Peyer's patch (tissue), 4 donors: ENCODE measurements at regions not wholly inside any gene's neighbourhood (a gene's known extent, or its start where the extent isn't known, plus 50 kb on each side); places are given as distances from the start of the nearest gene placed in this dataset.

Source experiments
- DNase-seq, 3 donors: peaks; one replicate each; pipeline ENCODE4 v3.0.0-alpha.2; 2017 to 2019
- H3K27ac ChIP-seq, 4 donors: fragments of 200-600 bp; sonication (generic); one replicate each; pipeline ENCODE4 v1.5.1; 2016 to 2019
- H3K27me3 ChIP-seq, 2 donors: fragments of 200-600 bp; sonication (generic); one replicate each; pipeline ENCODE4 v1.5.1; 2019
- H3K36me3 ChIP-seq, 3 donors: fragments of 200-600 bp; sonication (generic); one replicate each; pipeline ENCODE4 v1.5.1; 2016 to 2019
- H3K4me1 ChIP-seq, 4 donors: fragments of 200-600 bp; sonication (generic); one replicate each; pipeline ENCODE4 v1.5.1; 2016 to 2019
- H3K4me3 ChIP-seq, 4 donors: fragments of 200-600 bp; sonication (generic); 1 replicate in 3 of 4; 2 replicates in 1 of 4; pipeline ENCODE4 v1.5.1; 2016 to 2019; ENCODE audit warnings: mild to moderate bottlenecking in 1 of 4
- H3K9me3 ChIP-seq, 4 donors: fragments of 200-600 bp; sonication (generic); one replicate each; pipeline ENCODE4 v1.5.1; 2016 to 2019; ENCODE audit warnings: mild to moderate bottlenecking in 1 of 4
- POLR2A ChIP-seq, 2 donors: fragments of 450-650 bp; IDR thresholded peaks; one replicate each; pipeline ENCODE4 v1.5.1; 2017; ENCODE audit warnings: antibody characterized with exemption in 2 of 2, mild to moderate bottlenecking in 2 of 2, moderate library complexity in 2 of 2
- TF ChIP-seq, protein P1 (sequence below), 6 experiments: fragments of 450-650 bp in 4 of 6; fragments of 200-600 bp in 2 of 6; sonication (generic) in 1 of 6; IDR thresholded peaks; one replicate each; pipeline ENCODE4 v1.5.1; 2017 to 2019; ENCODE audit warnings: antibody characterized with exemption in 6 of 6, mild to moderate bottlenecking in 3 of 6, moderate library complexity in 1 of 6

DNA sequence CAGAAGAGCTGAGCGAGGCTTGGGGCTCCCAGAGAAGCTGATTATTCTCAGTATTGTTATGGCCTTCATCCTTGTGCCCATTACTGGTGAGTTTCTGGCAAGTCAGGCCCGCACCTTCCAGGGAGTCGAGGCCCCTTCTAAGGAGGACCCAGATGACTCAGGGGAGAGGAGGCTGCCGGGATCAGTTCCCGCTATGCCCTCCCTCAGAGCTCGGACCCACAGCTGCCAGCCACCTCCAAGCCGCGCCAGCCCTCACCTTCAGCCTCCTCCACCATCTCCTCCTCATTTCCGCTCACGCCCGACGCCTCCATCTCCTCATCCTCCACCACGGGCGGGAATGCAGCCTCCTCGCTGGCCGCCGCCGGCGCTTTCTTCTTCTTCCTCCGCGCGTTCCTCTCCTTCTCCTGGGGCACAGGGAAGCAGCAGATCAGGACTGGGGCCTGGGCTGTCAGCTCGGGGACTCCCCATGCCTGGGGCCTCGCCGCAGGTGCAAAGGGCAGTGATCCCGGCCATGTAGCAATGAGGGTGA lies 83.2 kb downstream of the RFLNA start:
- Histone ChIP-seq H3K27me3 (no peaks in the 10 kb centered on the region), H3K4me1 (peaks cover 0 to 41% (median 6%) of the 10 kb centered on the region in 4 donors), H3K27ac (no peak overlapping the region), H3K36me3 (peaks cover 0 to 70% (median 0%) of the 10 kb centered on the region in 3 donors), H3K9me3 (no peaks in the 10 kb centered on the region), H3K4me3 (no peak overlapping the region)
- no peak for TF ChIP-seq POLR2A (IDR thresholded peaks at IDR 0.05)
- TF ChIP-seq, protein P1, sequence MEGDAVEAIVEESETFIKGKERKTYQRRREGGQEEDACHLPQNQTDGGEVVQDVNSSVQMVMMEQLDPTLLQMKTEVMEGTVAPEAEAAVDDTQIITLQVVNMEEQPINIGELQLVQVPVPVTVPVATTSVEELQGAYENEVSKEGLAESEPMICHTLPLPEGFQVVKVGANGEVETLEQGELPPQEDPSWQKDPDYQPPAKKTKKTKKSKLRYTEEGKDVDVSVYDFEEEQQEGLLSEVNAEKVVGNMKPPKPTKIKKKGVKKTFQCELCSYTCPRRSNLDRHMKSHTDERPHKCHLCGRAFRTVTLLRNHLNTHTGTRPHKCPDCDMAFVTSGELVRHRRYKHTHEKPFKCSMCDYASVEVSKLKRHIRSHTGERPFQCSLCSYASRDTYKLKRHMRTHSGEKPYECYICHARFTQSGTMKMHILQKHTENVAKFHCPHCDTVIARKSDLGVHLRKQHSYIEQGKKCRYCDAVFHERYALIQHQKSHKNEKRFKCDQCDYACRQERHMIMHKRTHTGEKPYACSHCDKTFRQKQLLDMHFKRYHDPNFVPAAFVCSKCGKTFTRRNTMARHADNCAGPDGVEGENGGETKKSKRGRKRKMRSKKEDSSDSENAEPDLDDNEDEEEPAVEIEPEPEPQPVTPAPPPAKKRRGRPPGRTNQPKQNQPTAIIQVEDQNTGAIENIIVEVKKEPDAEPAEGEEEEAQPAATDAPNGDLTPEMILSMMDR (IDR thresholded peaks at IDR 0.05), result no peak
- no peak for DNase-seq

DNA sequence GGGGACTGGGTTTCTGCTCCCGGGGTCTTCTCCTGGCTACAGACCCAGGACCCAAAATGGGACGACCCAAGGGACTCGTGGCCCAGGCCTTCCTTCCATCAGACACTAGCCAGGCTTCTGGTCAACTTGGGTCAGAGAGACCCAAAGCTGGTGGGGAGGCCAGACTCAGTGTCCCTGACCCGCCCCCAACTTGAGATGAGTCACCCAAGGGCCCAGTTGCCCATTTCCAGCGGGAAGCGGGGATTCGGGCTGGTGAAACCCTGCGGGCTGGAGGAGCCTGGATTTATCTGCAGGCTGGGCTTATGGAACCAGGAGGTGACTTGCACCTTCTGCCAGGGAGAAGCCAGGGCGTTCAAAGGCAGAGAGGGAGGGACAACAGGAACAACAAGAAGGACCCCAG lies 81.5 kb downstream of the RFLNA start:
- Histone ChIP-seq H3K27ac (no peak overlapping the region), H3K27me3 (no peaks in the 10 kb centered on the region), H3K4me1 (peaks cover 0 to 28% (median 4%) of the 10 kb centered on the region in 4 donors), H3K9me3 (no peaks in the 10 kb centered on the region), H3K4me3 (no peak overlapping the region), H3K36me3 (peaks cover 0 to 80% (median 0%) of the 10 kb centered on the region in 3 donors)
- no peak for DNase-seq
- TF ChIP-seq, protein P1 (IDR thresholded peaks at IDR 0.05), result no peak
- TF ChIP-seq POLR2A (IDR thresholded peaks at IDR 0.05), result no peak

DNA sequence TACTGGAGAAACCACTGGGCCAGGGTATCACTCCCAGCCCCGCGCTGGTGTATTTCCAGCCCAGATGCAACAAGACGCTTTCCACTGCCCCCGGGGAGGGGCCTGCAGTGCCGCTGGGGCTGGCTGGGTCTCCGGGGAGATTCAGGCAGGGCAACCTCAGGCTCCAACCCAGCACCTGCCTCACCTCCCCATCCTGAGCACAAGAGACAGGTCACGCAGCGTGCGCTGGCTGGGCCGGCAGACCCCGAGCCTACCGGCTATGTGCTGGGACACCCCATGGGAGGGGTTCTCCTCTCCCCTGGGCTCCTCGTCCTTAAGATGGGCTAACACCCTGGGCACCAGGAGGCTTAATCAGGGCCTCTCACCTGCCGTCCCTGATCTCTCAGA lies 80.9 kb downstream of the RFLNA start:
- Histone ChIP-seq H3K27ac (no peak overlapping the region), H3K9me3 (no peaks in the 10 kb centered on the region), H3K4me1 (peaks cover 0 to 28% (median 4%) of the 10 kb centered on the region in 4 donors), H3K4me3 (no peak overlapping the region), H3K36me3 (peaks cover 0 to 87% (median 0%) of the 10 kb centered on the region in 3 donors), H3K27me3 (no peaks in the 10 kb centered on the region)
- no peak for DNase-seq
- TF ChIP-seq, protein P1 (IDR thresholded peaks at IDR 0.05), result no peak
- no peak for TF ChIP-seq POLR2A (IDR thresholded peaks at IDR 0.05)

DNA sequence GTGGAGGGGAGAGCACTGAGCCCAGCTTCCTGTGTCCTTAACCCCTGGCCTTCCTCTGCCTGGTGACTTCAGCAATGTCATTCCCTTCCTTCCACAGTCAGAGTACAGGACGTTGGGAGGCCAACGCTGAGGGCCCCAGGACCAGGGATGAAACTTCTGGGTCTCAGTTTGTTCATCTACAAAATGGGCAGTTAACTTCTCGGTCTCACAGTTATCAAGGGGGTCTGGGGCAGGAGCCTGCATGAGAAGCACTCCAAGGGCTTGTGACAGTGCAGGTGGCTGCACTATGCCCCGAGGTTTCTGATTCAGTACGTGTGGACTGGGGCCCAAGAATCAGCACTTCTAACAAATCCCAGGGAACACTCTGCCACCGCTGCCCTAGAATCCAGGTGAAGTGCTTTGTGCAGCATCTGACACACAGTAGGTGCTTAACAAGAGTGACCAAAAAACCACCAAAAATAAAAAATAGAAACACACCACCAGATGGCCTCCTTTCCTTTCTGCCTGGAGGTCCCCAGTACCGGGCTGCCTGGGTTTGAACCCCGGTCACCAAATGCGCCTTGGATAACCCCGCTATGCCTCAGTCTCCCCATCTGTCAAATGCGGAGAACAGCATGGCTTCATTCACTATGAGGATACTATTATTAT lies 80.4 kb downstream of the RFLNA start:
- Histone ChIP-seq H3K4me1 (peaks cover 2 to 28% (median 3%) of the 10 kb centered on the region in 4 donors), H3K9me3 (no peaks in the 10 kb centered on the region), H3K27me3 (no peaks in the 10 kb centered on the region), H3K36me3 (peaks cover 0 to 92% (median 0%) of the 10 kb centered on the region in 3 donors), H3K4me3 (no peak overlapping the region), H3K27ac (no peak overlapping the region)
- DNase-seq, result no peak
- no peak for TF ChIP-seq POLR2A (IDR thresholded peaks at IDR 0.05)
- TF ChIP-seq, protein P1 (IDR thresholded peaks at IDR 0.05), result no peak

DNA sequence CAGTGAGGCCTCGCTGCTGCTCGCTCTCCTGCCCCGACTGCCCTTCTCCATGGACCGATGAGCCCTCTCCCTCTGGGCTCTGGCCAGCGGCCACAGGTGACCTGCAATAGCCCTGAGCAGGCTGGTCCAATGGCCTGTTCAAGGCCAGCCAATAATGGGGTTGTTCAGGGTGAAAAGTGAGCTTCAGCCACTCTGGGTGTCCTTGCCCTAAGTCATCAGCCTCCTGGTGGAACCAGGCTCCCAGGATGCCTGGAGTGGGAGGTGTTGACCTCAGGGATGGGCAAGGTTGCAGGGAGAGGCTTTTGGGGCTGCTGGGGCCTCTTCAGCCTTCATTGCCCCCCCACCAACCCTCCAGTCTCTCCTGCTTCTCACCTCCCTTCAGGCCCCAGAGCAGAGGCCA lies 79.7 kb downstream of the RFLNA start:
- Histone ChIP-seq H3K9me3 (no peaks in the 10 kb centered on the region), H3K27ac (no peak overlapping the region), H3K4me1 (peaks cover 0 to 28% (median 6%) of the 10 kb centered on the region in 4 donors), H3K27me3 (no peaks in the 10 kb centered on the region), H3K4me3 (no peak overlapping the region), H3K36me3 (peaks cover 0 to 90% (median 0%) of the 10 kb centered on the region in 3 donors)
- DNase-seq, result no peak
- no peak for TF ChIP-seq POLR2A (IDR thresholded peaks at IDR 0.05)
- TF ChIP-seq, protein P1 (IDR thresholded peaks at IDR 0.05), result no peak
